ENCODE measurements at regions not wholly inside any gene's neighbourhood (a gene's known extent, or its start where the extent isn't known, plus 50 kb on each side); places are given as distances from the start of the nearest gene placed in this dataset.

DNA sequence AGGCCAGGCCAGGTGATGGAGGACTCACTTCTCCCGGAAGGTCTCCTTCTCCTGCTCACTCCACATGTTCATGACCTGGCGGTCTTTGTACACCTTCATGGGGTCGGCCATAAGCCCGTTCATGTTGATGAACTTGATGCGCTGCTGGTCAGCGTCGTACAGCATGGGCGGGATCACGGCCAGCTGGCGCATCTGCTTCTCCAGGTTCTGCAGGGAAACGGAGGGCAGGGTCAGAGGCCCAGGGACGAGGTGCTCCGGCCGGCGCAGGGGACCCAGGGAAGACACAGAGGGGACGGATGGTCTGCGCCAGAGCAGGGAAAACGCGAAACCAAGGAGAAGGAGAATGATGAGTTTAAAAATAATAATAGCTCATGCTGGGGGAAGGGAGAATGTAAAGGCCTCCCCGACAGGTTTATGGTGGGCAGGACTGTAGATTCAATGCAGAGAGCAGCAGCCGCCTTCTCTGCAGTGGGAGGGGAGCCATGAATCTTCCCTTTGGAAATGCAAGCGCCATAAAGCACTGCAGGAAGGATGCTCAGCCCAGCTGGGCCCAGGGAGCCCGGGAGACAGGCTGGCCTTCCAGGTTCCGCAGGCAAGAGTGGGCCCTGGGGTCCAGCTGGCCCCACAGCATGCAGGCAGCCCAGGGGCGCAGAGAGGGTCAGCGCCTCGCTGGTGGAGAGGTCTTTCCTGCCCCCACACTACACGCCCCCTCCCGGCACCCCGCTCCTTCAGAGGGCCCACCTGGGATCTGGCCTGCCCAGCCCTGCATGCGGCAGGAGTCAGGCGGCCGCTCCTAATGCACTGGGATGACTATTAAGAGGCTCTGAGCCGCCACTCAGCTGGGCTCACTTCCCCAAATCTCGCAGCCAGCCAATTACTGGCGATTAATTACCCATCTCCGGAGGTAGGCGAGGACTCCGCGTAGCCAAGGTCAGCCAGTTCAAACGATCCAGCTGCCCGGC lies 132.0 kb downstream of the RFLNA start:
- TF ChIP-seq, protein P1, sequence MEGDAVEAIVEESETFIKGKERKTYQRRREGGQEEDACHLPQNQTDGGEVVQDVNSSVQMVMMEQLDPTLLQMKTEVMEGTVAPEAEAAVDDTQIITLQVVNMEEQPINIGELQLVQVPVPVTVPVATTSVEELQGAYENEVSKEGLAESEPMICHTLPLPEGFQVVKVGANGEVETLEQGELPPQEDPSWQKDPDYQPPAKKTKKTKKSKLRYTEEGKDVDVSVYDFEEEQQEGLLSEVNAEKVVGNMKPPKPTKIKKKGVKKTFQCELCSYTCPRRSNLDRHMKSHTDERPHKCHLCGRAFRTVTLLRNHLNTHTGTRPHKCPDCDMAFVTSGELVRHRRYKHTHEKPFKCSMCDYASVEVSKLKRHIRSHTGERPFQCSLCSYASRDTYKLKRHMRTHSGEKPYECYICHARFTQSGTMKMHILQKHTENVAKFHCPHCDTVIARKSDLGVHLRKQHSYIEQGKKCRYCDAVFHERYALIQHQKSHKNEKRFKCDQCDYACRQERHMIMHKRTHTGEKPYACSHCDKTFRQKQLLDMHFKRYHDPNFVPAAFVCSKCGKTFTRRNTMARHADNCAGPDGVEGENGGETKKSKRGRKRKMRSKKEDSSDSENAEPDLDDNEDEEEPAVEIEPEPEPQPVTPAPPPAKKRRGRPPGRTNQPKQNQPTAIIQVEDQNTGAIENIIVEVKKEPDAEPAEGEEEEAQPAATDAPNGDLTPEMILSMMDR (conservative IDR thresholded peaks at IDR 0.05): no peak
- no peak for TF ChIP-seq ZFX (IDR thresholded peaks at IDR 0.05)
- H3K27ac ChIP-seq: no peak overlapping the region

DNA sequence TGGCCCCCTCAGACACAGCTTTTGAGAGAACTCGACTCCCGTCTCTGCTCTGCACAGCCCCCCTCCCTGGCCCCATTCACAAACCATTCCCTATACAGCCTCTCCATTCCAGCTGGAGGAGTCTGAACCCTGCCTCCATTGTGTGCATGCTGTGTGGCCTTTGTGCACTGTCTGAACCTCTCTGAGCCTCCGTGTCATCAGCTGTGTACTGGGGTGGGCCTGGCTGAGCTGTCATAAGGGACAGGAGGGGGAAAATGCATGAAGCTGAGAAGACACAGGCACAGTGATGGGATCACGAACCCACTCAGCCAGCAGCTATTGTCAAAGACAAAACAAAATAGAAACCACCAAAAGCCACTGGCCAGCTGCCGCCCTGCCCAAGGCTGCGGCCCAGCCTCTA lies 130.8 kb downstream of the RFLNA start:
- TF ChIP-seq ZFX (IDR thresholded peaks at IDR 0.05): no peak
- TF ChIP-seq, protein P1 (conservative IDR thresholded peaks at IDR 0.05): no peak
- H3K27ac ChIP-seq: no peak overlapping the region

DNA sequence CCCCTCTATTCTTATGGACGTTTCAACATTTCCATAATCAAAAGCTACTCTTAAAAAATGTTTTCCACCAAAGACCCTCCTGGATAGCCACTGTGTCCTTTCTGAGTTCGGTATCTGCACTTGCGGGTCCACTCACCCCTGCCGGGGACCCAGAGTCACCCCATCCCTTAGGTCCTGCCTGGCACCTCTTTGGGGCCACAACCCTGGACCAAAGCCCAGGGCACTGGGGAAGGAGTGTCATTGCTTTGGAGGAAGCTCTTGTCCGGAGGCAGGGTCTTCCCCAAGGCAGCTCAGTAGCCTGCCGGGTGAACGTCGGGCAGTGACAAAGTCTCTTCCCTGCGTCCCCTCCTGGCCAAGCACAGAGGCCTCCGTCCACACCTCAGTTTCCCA lies 129.6 kb downstream of the RFLNA start:
- no peak overlapping the region for H3K27ac ChIP-seq
- no peak for TF ChIP-seq ZFX (IDR thresholded peaks at IDR 0.05)
- TF ChIP-seq, protein P1 (conservative IDR thresholded peaks at IDR 0.05): no peak

DNA sequence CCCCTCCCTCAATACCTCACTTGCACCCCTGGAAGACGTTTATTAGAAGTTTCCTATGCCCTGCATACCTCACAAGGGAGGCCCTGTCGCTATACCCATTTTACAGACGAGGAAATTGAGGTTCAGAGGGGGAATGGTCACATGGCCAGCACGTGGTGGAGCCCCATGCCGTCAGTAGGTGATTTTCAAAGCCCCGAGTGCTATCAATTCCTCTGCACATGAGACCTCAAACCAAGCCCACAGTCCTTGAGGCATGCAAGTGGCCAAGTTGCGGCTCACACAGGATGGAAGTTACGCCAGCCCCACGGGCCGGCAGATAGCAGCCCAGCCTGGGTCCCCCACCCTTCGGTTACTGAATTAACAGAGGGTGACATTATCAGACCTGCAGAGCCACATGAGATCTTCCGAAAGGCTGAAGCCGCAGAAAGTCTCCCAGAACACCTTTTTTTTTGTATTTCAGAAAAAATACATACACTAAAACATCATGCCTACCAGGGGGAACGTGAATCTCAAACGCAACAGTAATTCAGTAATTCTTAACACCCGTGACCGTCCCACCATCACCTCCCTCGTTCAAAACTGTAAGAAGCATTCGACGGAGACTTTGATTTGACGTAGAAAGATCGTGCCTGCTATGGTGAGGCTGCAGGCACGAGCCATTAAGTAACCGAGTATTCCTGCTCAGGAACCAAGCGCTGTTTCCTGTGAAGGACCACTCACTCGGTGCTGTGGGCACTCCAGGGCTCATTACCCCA lies 129.0 kb downstream of the RFLNA start:
- H3K27ac ChIP-seq: no peak overlapping the region
- TF ChIP-seq ZFX (IDR thresholded peaks at IDR 0.05): no peak
- TF ChIP-seq, protein P1 (conservative IDR thresholded peaks at IDR 0.05): no peak

DNA sequence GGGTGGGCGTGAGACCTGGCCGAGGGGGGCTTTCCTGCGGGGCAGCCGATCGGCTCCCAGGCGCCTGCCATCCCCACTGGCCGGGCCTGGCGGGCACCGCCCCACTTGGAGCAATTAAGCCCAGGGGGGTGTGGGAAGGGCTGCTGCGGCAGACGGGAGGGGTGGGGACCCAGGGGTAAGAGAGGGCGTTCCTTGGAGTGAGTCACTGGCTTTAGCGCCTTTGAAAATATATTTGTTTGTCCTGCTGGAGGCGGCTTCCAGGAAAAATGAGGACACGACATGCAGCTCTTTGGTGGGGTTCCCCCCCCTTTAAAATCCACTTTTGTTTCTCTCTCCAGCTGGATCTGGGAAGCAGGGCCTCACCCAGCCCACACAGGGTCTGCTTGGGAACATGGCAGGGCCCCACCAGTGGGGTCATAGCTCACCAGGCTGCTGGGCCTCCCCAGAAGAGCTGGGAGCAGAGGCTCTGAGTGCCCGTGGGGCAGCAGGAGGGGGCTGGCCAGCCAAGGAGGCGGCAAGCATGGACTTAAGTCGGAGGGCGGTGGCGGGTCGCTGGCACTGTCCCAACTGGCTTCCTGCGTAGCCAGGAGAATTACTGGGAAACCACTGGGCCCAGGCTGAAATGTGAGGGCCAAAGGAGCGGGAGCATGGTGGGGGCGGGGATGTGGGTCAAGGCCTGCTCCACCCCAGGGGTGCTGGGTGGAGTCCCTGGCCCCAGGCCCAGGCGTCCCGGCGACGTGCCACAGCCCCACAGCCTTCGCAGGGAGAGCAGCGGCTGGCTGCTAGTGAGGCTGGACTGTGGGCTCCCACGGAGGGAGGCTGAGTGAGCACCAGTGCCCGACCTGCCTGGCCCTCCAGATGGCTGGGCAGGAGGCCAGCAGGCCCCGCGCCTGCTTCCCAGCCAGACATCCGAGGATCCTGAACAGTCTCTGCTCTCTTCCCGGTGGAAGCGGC lies 128.0 kb downstream of the RFLNA start:
- TF ChIP-seq, protein P1 (conservative IDR thresholded peaks at IDR 0.05): no peak
- no peak for TF ChIP-seq ZFX (IDR thresholded peaks at IDR 0.05)
- no peak overlapping the region for H3K27ac ChIP-seq

DNA sequence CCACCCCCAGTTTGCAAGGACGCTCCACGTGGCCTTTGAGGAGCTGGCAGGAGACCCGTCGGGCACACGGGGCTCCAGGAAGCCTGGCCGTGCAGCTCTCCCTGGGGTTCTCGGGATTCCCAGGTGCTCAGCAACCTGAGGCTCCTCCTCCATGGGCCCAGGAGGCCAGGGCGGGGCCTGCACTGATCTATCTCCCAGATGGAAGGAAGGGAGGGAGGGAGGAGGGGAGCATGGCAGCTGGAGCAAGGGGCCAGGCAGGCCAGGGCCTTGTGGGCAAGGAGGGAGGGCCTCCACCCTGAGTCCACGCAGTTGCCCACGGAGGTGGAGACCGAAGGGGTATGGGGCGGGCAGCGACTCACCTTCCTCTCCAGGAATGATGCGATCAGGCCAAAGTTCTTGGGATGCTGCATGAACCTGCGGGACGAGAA lies 127.3 kb downstream of the RFLNA start:
- no peak overlapping the region for H3K27ac ChIP-seq
- TF ChIP-seq ZFX (IDR thresholded peaks at IDR 0.05): no peak
- TF ChIP-seq, protein P1 (conservative IDR thresholded peaks at IDR 0.05): no peak

Measured in C4-2B (cell line).